HepG2 (cell line): ENCODE measurements at regions not wholly inside any gene's neighbourhood (a gene's known extent, or its start where the extent isn't known, plus 50 kb on each side); places are given as distances from the start of the nearest gene placed in this dataset.

Experiments
- NONO ChIP-seq, 2 experiments: fragments of 450-650 bp in 1 of 2; sonication (generic) in 1 of 2; formaldehyde crosslinking in 1 of 2; IDR thresholded peaks in 1 of 2; conservative IDR thresholded peaks in 1 of 2; 2 replicates each; pipeline versions ENCODE4 v1.6.1 to v1.8.0; 2017 to 2022; ENCODE audit warnings: mild to moderate bottlenecking in 1 of 2, missing genetic modification reagents in 1 of 2, moderate library complexity in 1 of 2
- PHF8 ChIP-seq: sonication (generic); formaldehyde crosslinking; IDR thresholded peaks from 2 replicates; pipeline ENCODE4 v1.5.0; 2020; ENCODE audit warnings: missing genetic modification reagents
- ZNF790 ChIP-seq: sonication (generic); formaldehyde crosslinking; IDR thresholded peaks from 2 replicates; pipeline ENCODE4 v1.8.0; 2022; ENCODE audit warnings: missing genetic modification reagents, mild to moderate bottlenecking, borderline replicate concordance

DNA sequence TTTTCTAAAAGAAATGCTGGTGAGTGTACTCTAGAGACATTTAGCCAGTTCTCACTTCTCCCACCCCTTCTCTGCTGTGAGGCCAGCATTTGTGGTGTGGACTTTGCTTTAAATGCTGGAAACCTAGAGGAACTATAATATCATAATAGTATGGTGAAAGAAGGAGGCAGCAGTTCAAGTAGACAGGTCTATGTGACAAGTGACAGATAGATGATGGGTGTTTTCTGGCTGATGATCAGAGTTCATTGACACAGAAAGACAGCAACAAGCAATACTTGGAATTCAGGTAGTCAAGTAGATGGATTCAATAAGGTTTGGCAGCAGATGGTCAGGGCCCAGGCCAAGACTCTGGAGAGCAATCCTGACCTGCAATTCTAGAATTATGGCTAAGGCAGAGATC is 317.5 kb downstream of the PCDH7 start:
- no peak for TF ChIP-seq ZNF790 (CRISPR knock-in tag)
- TF ChIP-seq PHF8 (CRISPR knock-in tag), result no peak
- TF ChIP-seq NONO (IDR thresholded peaks at IDR 0.05), result no peak
- TF ChIP-seq NONO (CRISPR knock-in tag; conservative IDR thresholded peaks at IDR 0.05), result no peak
